GM20000 (cell line): ENCODE measurements at regions not wholly inside any gene's neighbourhood (a gene's known extent, or its start where the extent isn't known, plus 50 kb on each side); places are given as distances from the start of the nearest gene placed in this dataset.

Experiments used
- DNase-seq: peaks from one replicate; pipeline ENCODE4 v3.0.0; 2012; ENCODE audit warnings: low spot score
- TF ChIP-seq, protein P1 (sequence below): IDR thresholded peaks from 2 replicates; pipeline ENCODE4 v1.5.1; 2012; ENCODE audit warnings: mild to moderate bottlenecking, control low read depth; ENCODE audit errors: extremely low read depth, missing control alignments

DNA sequence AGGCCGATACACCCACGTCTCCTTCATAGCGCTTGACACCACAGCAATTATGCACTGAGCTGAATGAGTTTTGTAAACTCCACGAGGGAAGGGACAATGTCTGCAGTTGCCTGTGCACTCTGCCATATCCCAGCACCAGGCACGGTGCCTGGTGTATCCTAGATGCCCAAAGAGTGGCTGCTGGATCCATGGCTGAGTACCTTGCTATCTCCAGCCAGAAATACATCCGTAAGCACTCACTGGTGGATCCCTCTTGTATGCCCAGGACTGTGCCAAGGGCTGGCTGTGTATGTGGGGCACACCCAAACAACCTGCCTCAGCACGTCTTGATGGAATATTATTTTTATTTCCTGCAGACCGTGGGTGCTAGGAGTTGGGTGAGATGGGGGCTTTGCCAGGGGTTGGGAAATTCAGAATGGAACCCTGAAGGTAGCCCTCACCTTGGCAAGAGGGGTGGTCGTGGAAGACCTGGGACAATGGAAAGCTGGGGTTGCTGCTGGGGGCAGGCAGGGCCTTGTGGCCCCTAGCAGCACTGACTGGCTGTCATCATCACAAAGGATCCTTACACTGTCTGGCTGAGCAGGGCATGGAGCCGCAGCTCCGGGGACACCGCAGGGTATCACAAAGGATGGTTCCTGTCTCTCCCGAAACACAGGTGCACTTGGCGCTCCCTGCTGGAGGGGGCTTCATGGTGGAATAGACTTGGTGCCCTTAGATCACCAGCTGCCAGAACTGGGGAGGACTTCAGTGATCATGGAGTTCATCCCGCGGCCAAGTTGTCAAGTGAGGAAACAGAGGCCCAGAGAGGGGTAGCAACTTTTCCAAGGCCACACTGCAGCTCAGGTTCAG lies 131.3 kb downstream of the URI1 start:
- TF ChIP-seq, protein P1, sequence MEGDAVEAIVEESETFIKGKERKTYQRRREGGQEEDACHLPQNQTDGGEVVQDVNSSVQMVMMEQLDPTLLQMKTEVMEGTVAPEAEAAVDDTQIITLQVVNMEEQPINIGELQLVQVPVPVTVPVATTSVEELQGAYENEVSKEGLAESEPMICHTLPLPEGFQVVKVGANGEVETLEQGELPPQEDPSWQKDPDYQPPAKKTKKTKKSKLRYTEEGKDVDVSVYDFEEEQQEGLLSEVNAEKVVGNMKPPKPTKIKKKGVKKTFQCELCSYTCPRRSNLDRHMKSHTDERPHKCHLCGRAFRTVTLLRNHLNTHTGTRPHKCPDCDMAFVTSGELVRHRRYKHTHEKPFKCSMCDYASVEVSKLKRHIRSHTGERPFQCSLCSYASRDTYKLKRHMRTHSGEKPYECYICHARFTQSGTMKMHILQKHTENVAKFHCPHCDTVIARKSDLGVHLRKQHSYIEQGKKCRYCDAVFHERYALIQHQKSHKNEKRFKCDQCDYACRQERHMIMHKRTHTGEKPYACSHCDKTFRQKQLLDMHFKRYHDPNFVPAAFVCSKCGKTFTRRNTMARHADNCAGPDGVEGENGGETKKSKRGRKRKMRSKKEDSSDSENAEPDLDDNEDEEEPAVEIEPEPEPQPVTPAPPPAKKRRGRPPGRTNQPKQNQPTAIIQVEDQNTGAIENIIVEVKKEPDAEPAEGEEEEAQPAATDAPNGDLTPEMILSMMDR: no peak
- DNase-seq: no peak

DNA sequence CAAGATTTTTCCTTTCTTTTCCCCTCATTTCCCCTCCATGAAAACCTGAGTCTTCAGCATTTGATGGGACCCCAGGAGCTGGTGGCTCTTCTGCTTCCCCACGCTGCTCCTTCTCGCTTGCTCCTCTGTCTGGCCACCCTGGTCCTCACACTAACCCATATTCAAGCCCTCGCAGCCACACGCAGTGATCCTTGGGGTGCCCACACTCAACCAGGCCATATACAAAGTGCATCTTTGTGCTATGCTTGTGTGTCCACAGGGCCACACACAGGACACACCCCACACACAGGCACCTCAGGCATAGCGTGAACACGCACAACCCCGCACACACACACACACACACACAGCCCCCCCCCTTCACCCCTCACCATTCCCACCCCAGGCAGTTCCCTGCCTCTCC lies 132.1 kb downstream of the URI1 start:
- TF ChIP-seq, protein P1: no peak
- DNase-seq: no peak

GRCh38 chr19:30074741-30075715 lies 133.0 kb downstream of the URI1 start:
- TF ChIP-seq, protein P1: no peak
- no peak for DNase-seq

DNA sequence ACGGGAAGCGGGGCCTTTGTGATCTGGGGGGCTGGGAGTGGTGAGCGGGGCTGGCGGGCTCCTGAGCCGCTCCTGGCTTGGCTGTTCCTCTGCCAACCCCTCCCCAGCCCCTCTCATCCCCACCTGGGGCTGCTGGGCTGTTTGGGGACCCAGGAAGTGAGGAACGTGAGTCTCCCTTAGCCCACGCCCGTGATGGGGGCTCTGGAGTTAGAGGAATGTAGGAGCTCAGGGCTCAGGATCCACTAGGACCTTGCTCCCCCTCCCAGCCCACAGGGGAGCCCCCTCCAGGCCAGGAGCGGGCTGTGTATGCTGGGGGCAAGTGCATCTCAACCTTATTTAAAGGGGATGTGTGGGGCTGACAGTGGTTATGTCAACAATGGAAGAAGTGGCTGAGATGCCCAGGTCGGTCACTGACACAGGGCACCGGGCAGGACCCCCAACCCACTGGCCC lies 134.1 kb downstream of the URI1 start:
- DNase-seq: no peak
- TF ChIP-seq, protein P1: no peak

DNA sequence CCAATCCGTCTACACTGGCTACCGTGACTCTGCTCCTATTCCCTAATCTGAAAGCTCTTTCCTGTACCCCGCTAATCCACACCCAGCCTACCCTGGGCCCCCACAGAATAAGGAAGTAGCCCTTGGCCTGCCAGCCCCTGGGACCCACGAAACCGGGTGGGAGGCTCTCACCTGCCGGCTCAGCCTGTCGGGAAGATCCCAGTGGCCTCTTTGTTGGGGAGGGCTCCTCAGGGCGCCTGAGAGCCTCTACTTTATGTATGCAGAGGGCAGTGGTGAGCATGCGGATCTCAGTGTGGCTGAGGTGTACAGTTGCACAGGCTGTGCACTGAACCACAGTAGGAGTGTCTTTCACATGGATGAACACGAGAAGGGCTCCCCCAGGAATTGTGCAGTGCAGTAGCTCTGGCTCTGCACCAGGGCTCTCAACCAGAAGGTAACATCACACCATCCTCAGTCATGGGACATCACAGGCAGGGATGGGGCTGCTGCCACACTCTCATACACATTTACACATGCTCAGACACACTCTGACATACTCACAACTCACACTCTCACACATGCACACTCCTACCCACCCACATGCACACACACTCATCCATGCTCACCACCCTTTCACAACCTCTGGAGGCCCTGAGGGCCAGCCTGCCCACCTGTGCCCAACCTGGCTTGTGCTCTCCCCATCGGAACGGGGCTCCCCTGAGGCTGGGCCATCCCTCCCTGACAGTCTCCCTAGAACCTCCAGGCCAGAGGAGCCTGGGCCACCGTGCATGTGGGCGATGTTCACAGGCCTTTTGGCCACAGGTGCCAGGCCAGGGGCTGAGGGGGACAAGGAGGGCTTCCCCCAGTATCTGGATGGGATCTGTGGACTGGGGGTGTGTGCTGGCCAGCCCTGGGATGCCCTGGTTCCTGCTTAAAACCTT lies 135.0 kb downstream of the URI1 start:
- TF ChIP-seq, protein P1: no peak
- DNase-seq: no peak

DNA sequence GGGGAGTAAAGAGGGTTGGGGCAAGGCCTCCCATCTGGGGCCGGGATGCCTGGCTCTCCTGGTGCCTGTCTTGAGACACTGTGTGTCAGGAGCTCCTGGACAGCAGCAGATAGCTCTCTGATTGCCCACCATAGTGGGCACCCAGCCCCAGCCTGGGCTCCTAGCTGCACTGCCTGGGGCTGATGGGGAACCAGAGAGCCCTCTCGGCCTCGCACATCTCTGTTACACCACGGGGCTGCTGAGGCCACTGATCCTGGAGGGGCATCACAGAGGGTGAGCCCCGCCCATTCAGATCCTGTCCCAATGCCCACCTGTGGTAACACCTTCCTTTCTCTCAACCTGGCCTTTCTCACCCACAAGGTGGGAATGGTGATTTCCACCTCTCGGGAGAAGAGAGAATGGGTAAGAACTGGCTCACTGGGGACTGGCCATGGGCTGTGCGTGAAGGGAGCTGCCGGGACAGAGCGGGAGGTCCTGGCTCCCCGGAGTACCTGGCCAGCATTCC lies 135.9 kb downstream of the URI1 start:
- TF ChIP-seq, protein P1: no peak
- no peak for DNase-seq
